ENCODE measurements at regions not wholly inside any gene's neighbourhood (a gene's known extent, or its start where the extent isn't known, plus 50 kb on each side); places are given as distances from the start of the nearest gene placed in this dataset.

GRCh38 chr7:123401295-123401694 is 133.1 kb downstream of the IQUB start:
- Histone ChIP-seq H3K27me3 (no peaks in the 10 kb centered on the region), H3K27ac (no peak overlapping the region), H3K4me1 (peaks cover 12 to 17% of the 10 kb centered on the region in 2 donors), H3K36me3 (no peaks in the 10 kb centered on the region), H3K9me3 (no peaks in the 10 kb centered on the region), H3K4me3 (replicated peaks in 1 of 3) (no peak overlapping the region)
- no peak for DNase-seq
- TF ChIP-seq CTCF (IDR thresholded peaks at IDR 0.05) (no peak), POLR2A (IDR thresholded peaks at IDR 0.05) (no peak)
- WGBS, 2 donors: 86 to 89% methylated on average over 6 of the region's 6 CpGs
- intact Hi-C loops (cut with DNase I): no loop called here

GRCh38 chr7:123400196-123400595 is 134.2 kb downstream of the IQUB start:
- intact Hi-C loops (cut with DNase I): no loop called here
- no peaks in the 10 kb centered on the region for H3K36me3 ChIP-seq
- no peak for DNase-seq
- H3K4me3 ChIP-seq (replicated peaks in 1 of 3): no peak overlapping the region
- no peaks in the 10 kb centered on the region for H3K27me3 ChIP-seq
- no peak overlapping the region for H3K27ac ChIP-seq
- no peaks in the 10 kb centered on the region for H3K9me3 ChIP-seq
- H3K4me1 ChIP-seq: peaks cover 12 to 17% of the 10 kb centered on the region in 2 donors
- no peak for TF ChIP-seq POLR2A (IDR thresholded peaks at IDR 0.05)
- TF ChIP-seq CTCF (IDR thresholded peaks at IDR 0.05): no peak

GRCh38 chr7:123398921-123399320 is 135.5 kb downstream of the IQUB start:
- Histone ChIP-seq H3K4me3 (replicated peaks in 1 of 3) (no peak overlapping the region), H3K27me3 (no peaks in the 10 kb centered on the region), H3K4me1 (peaks cover 12 to 17% of the 10 kb centered on the region in 2 donors), H3K9me3 (no peaks in the 10 kb centered on the region), H3K36me3 (no peaks in the 10 kb centered on the region), H3K27ac (peak overlapping the region in 1 of 3 donors; percentile 2)
- intact Hi-C loops (cut with DNase I): no loop called here
- TF ChIP-seq CTCF (IDR thresholded peaks at IDR 0.05): no peak
- TF ChIP-seq POLR2A (IDR thresholded peaks at IDR 0.05): no peak
- DNase-seq: no peak

- intact Hi-C loops (cut with DNase I): no loop called here
- TF ChIP-seq POLR2A (IDR thresholded peaks at IDR 0.05) (peak in 1 of 2 donors; percentile 14), CTCF (IDR thresholded peaks at IDR 0.05) (no peak)
- 18 to 33% methylated on average over 6 of the region's 6 CpGs for WGBS, 2 donors
- Histone ChIP-seq H3K4me1 (peaks cover 12 to 17% of the 10 kb centered on the region in 2 donors), H3K4me3 (replicated peaks in 1 of 3) (no peak overlapping the region), H3K27me3 (no peaks in the 10 kb centered on the region), H3K27ac (peak overlapping the region; percentile 15 to 70 (median 20)), H3K9me3 (no peaks in the 10 kb centered on the region), H3K36me3 (no peaks in the 10 kb centered on the region)
- peak; percentile 54 to 58 for DNase-seq
Observed at GRCh38 chr7:123397746-123398338, 136.6 kb downstream of the IQUB start.

GRCh38 chr7:123393623-123394022 is 140.8 kb downstream of the IQUB start:
- WGBS, 2 donors: 61 to 65% methylated on average over 6 of the region's 6 CpGs
- no peaks in the 10 kb centered on the region for H3K9me3 ChIP-seq
- H3K27ac ChIP-seq: no peak overlapping the region
- DNase-seq: no peak
- no peak overlapping the region for H3K4me3 ChIP-seq (replicated peaks in 1 of 3)
- intact Hi-C loops (cut with DNase I): no loop called here
- H3K36me3 ChIP-seq: no peaks in the 10 kb centered on the region
- peaks cover 11 to 13% of the 10 kb centered on the region in 2 donors for H3K4me1 ChIP-seq
- TF ChIP-seq POLR2A (IDR thresholded peaks at IDR 0.05) (no peak), CTCF (IDR thresholded peaks at IDR 0.05) (no peak)
- H3K27me3 ChIP-seq: no peaks in the 10 kb centered on the region
